K562 (cell line): ENCODE measurements at regions not wholly inside any gene's neighbourhood (a gene's known extent, or its start where the extent isn't known, plus 50 kb on each side); places are given as distances from the start of the nearest gene placed in this dataset.

Experiments used
- ATAC-seq: fragments of 200-7000 bp; cut with Tn5 transposase; 3 replicates; pipeline ENCODE4 v1.9.1; 2020; ENCODE audit warnings: moderate library complexity
- BruUV-seq: library from RNA; stranded (reverse); fragments of 400-500 nt; replicated peaks from 2 replicates; lab custom pipeline; 2021; lab: Mats Ljungman, UMichigan
- CTCF ChIA-PET: fragments of 300-600 bp; formaldehyde crosslinking; extraction: SDS; loops from one replicate; lab custom pipeline; 2021; ENCODE audit warnings: low intra/inter-chr PET ratio; lab: Yijun Ruan, JAX
- POLR2A ChIA-PET: fragments of 300-600, 350-650 bp; sonication (Branson Sonifier 250); formaldehyde crosslinking; extraction: SDS; loops from one replicate; lab custom pipeline; 2021; ENCODE audit warnings: antibody characterized with exemption, inconsistent platforms; lab: Yijun Ruan, JAX
- DNase-seq, 4 experiments: peaks; one replicate each; pipeline versions ENCODE4 v3.0.0 to v3.0.0-alpha.2; 2011 to 2018; ENCODE audit warnings: low spot score in 3 of 4, mixed read lengths in 3 of 4; ENCODE audit errors: extremely low read depth in 1 of 4
- FAIRE-seq: peaks from 2 replicates; lab custom pipeline; 2011; peaks lifted over from hg19 to GRCh38; lab: Jason Lieb, UNC
- H2AFZ ChIP-seq: 2 replicates; pipeline ENCODE4 v1.6.0; 2011; ENCODE audit warnings: low read depth, low read length, control low read depth, inconsistent platforms
- H3K27ac ChIP-seq: fragments of 200-600 bp; 3 replicates; pipeline ENCODE4 v1.8.0; 2011; ENCODE audit warnings: low read depth, mild to moderate bottlenecking, control low read depth, inconsistent platforms, low read length, moderate library complexity, mixed read lengths; ENCODE audit errors: extremely low read depth
- H3K27me3 ChIP-seq, 2 experiments: fragments of 300-600 bp in 1 of 2; 2 replicates in 1 of 2; 3 replicates in 1 of 2; pipeline versions ENCODE4 v1.6.0 to v1.8.0; 2011; ENCODE audit warnings: inconsistent platforms in 2 of 2, low read length in 2 of 2, mild to moderate bottlenecking in 1 of 2, mixed read lengths in 1 of 2, moderate library complexity in 1 of 2; ENCODE audit not compliant: control insufficient read depth in 2 of 2, insufficient read depth in 2 of 2
- H3K36me3 ChIP-seq: fragments of 300-600 bp; 3 replicates; pipeline ENCODE4 v1.8.0; 2011; ENCODE audit warnings: mild to moderate bottlenecking, low read length, inconsistent platforms; ENCODE audit not compliant: control insufficient read depth, insufficient read depth
- H3K4me1 ChIP-seq, 2 experiments: fragments of 200-600 bp in 1 of 2; replicated peaks in 1 of 2; 2 replicates in 1 of 2; 3 replicates in 1 of 2; pipeline versions ENCODE4 v1.5.1 to v1.8.0; 2011; ENCODE audit warnings: inconsistent platforms in 2 of 2, low read length in 2 of 2, mild to moderate bottlenecking in 1 of 2, mixed read lengths in 1 of 2, moderate library complexity in 1 of 2; ENCODE audit not compliant: control insufficient read depth in 2 of 2, insufficient read depth in 2 of 2
- H3K4me2 ChIP-seq: 2 replicates; pipeline ENCODE4 v1.6.1; 2011; ENCODE audit warnings: low read length, control low read depth, inconsistent platforms, mixed read lengths; ENCODE audit not compliant: insufficient read depth
- H3K4me3 ChIP-seq: fragments of 200-600 bp; sonication (generic), shearing (Covaris generic); 2 replicates; pipeline ENCODE4 v1.5.1; 2016; ENCODE audit warnings: control low read depth, inconsistent platforms
- H3K79me2 ChIP-seq: fragments of 200-600 bp; 3 replicates; pipeline ENCODE4 v1.8.0; 2011; ENCODE audit warnings: low read length, inconsistent platforms; ENCODE audit not compliant: control insufficient read depth, insufficient read depth
- H3K9ac ChIP-seq, 2 experiments: 2 replicates each; pipeline versions ENCODE4 v1.6.0 to v1.6.1; 2011; ENCODE audit warnings: low read depth in 2 of 2, low read length in 2 of 2, control low read depth in 1 of 2, inconsistent platforms in 1 of 2, mild to moderate bottlenecking in 1 of 2, mixed read lengths in 1 of 2; ENCODE audit not compliant: insufficient read depth in 1 of 2
- H3K9me1 ChIP-seq: one replicate; pipeline ENCODE4 v1.6.0; 2011; ENCODE audit warnings: inconsistent platforms, mild to moderate bottlenecking, low read length, moderate library complexity; ENCODE audit not compliant: control insufficient read depth, insufficient read depth
- H3K9me3 ChIP-seq: replicated peaks from 2 replicates; pipeline ENCODE4 v1.5.1; 2011; ENCODE audit warnings: low read depth, low read length, inconsistent platforms; ENCODE audit not compliant: control insufficient read depth, insufficient read depth
- H4K20me1 ChIP-seq: replicated peaks from 2 replicates; pipeline ENCODE4 v1.6.1; 2011; ENCODE audit warnings: low read length, inconsistent platforms, mixed read lengths; ENCODE audit not compliant: control insufficient read depth, insufficient read depth
- ESRRB ChIP-seq: fragments of 250-450 bp; sonication (Bioruptor Pico); IDR thresholded peaks from 2 replicates; pipeline ENCODE4 v1.5.0; 2020; ENCODE audit warnings: mild to moderate bottlenecking, moderate library complexity, borderline replicate concordance
- ETV6 ChIP-seq, 3 experiments: fragments of 150-350 bp in 1 of 3; sonication (generic) in 1 of 3; formaldehyde crosslinking in 1 of 3; IDR thresholded peaks; 2 replicates each; pipeline versions ENCODE4 v1.6.1 to v1.8.0; 2014 to 2022; ENCODE audit warnings: borderline replicate concordance in 2 of 3, low read depth in 2 of 3, antibody characterized with exemption in 1 of 3, low read length in 1 of 3, mild to moderate bottlenecking in 1 of 3, missing genetic modification reagents in 1 of 3
- FOSL1 ChIP-seq: fragments of 200-800 bp; sonication (Bioruptor generic); conservative IDR thresholded peaks from 2 replicates; pipeline ENCODE4 v1.6.1; 2016; ENCODE audit warnings: missing genetic modification characterization, missing compliant biosample characterization
- IFI16 ChIP-seq: fragments of 250-450 bp; sonication (Bioruptor Pico); IDR thresholded peaks from 2 replicates; pipeline ENCODE4 v2.1.2; 2022; ENCODE audit warnings: mild to moderate bottlenecking, inconsistent platforms
- KLF16 ChIP-seq: IDR thresholded peaks from 2 replicates; pipeline ENCODE4 v1.6.1; 2016; ENCODE audit warnings: antibody characterized with exemption
- SIN3B ChIP-seq: fragments of 450-650 bp; IDR thresholded peaks from 2 replicates; pipeline ENCODE4 v1.6.1; 2017; ENCODE audit warnings: low read depth, mild to moderate bottlenecking, moderate library complexity
- SOX6 ChIP-seq: fragments of 450-650 bp; IDR thresholded peaks from 2 replicates; pipeline ENCODE4 v1.6.1; 2014; ENCODE audit warnings: mild to moderate bottlenecking
- TARDBP ChIP-seq: fragments of 450-650 bp; IDR thresholded peaks from 2 replicates; pipeline ENCODE4 v1.6.1; 2016
- THAP7 ChIP-seq: fragments of 250-450 bp; sonication (Bioruptor Pico); IDR thresholded peaks from 2 replicates; pipeline ENCODE4 v1.5.0; 2021
- ZNF280A ChIP-seq: fragments of 450-650 bp; IDR thresholded peaks from 2 replicates; pipeline ENCODE4 v1.6.1; 2018; ENCODE audit warnings: mild to moderate bottlenecking, low read depth; ENCODE audit not compliant: partially characterized antibody
- ZZZ3 ChIP-seq: fragments of 450-650 bp; IDR thresholded peaks from 2 replicates; pipeline ENCODE4 v1.6.1; 2016; ENCODE audit warnings: antibody characterized with exemption, mild to moderate bottlenecking, moderate library complexity
- WGBS: fragments of 100-300 bp; shearing (Covaris generic); methylation state at CpG from one replicate; pipeline ENCODE4 v1.1.6; 2016; ENCODE audit warnings: low coverage, mixed read lengths; ENCODE audit not compliant: insufficient coverage; ENCODE audit errors: missing lambda C conversion rate; 5-methylcytosine and 5-hydroxymethylcytosine counted together
- in situ Hi-C: fragments of 300-500 bp; cut with MboI; formaldehyde crosslinking; loops from 4 replicates; pipeline ENCODE4 v1.15.0; 2018; ENCODE audit warnings: inconsistent platforms, mixed read lengths
- intact Hi-C: fragments of 100-400 bp; cut with micrococcal nuclease; formaldehyde crosslinking; loops from 2 replicates; pipeline ENCODE4 v1.14.2; 2022
- TF ChIP-seq, protein P1 (sequence below): fragments of 250-450 bp; sonication (Bioruptor Pico); IDR thresholded peaks from 2 replicates; pipeline ENCODE4 v1.8.0; 2021; ENCODE audit warnings: moderate library complexity, mild to moderate bottlenecking, inconsistent platforms
- TF ChIP-seq, protein P2 (sequence below): sonication (generic); formaldehyde crosslinking; IDR thresholded peaks from 2 replicates; pipeline ENCODE4 v1.8.0; 2023; ENCODE audit warnings: mild to moderate bottlenecking, missing genetic modification reagents

DNA sequence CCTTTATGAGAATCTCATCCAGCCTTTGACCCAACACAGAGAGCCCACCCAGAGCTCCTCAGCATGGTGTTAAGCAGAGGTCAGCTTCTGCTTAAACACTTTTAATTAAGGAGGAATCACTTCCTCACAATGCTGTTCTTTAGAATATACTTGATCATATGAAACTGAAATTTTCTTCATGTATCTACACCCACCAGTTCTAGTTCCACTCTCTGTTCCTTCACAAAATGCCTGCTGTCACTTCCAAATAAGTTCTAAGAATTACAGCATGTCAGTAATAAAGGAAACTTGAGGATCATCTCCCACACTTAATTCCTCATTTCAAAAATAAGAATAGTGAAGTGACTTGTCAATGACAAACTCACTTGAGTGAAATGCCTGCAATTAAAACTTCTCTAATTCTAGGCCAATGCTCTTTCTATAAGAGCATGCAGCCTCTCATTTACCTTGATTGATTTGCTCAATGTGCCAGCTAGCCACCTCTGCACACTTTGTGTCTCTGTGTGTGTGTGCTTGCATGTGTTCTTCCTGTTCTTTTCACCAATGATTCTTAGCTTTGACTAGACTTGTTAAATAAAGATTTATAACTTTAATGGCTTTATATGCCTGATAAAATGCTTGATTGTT is 356.3 kb downstream of the PLPP3 start:
- Histone ChIP-seq H3K36me3 (no peaks in the 10 kb centered on the region), H3K9me3 (no peaks in the 10 kb centered on the region), H3K9me1 (no peaks in the 10 kb centered on the region), H3K27ac (no peak overlapping the region), H3K4me1 (no peaks in the 10 kb centered on the region), H2AFZ (no peak overlapping the region), H4K20me1 (no peaks in the 10 kb centered on the region), H3K4me2 (no peak overlapping the region), H3K9ac (no peak overlapping the region), H3K27me3 (no peaks in the 10 kb centered on the region), H3K79me2 (no peaks in the 10 kb centered on the region), H3K4me3 (no peak overlapping the region)
- TF ChIP-seq, protein P1, sequence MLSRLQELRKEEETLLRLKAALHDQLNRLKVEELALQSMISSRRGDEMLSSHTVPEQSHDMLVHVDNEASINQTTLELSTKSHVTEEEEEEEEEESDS (CRISPR knock-in tag), result no peak
- TF ChIP-seq ZZZ3 (no peak), IFI16 (CRISPR knock-in tag) (no peak), ETV6 (IDR thresholded peaks at IDR 0.05; ENCODE audit: borderline replicate concordance in 1 of 2, low read depth in 2 of 2, low read length in 1 of 2) (no peak), ETV6 (CRISPR knock-in tag; IDR thresholded peaks at IDR 0.05; ENCODE audit: borderline replicate concordance) (no peak), ESRRB (CRISPR knock-in tag) (no peak)
- in situ Hi-C loops (no loop called here), intact Hi-C loops (no loop called here)
- no peak for ATAC-seq
- POLR2A ChIA-PET, result no interaction called here
- CTCF ChIA-PET, result no interaction called here
- FAIRE-seq, result no peak
- BruUV-seq, result no TSS peak
- no peak for DNase-seq

- Histone ChIP-seq H3K9me1 (no peaks in the 10 kb centered on the region), H3K79me2 (no peaks in the 10 kb centered on the region), H3K4me2 (no peak overlapping the region), H3K9me3 (no peaks in the 10 kb centered on the region), H3K27me3 (no peaks in the 10 kb centered on the region), H4K20me1 (no peaks in the 10 kb centered on the region), H3K4me1 (no peaks in the 10 kb centered on the region), H3K9ac (no peak overlapping the region), H3K27ac (no peak overlapping the region), H2AFZ (no peak overlapping the region), H3K36me3 (no peaks in the 10 kb centered on the region), H3K4me3 (no peak overlapping the region)
- no peak for FAIRE-seq
- in situ Hi-C loops (no loop called here), intact Hi-C loops (no loop called here)
- 4% methylated on average over 4 of the region's 4 CpGs for WGBS
- no peak for ATAC-seq
- POLR2A ChIA-PET, result no interaction called here
- no TSS peak for BruUV-seq
- CTCF ChIA-PET, result no interaction called here
- DNase-seq, result no peak
- TF ChIP-seq SOX6 (no peak), THAP7 (CRISPR knock-in tag) (no peak), SIN3B (no peak), KLF16 (no peak), FOSL1 (tag) (no peak), TARDBP (no peak), ZNF280A (no peak)
- TF ChIP-seq, protein P2, sequence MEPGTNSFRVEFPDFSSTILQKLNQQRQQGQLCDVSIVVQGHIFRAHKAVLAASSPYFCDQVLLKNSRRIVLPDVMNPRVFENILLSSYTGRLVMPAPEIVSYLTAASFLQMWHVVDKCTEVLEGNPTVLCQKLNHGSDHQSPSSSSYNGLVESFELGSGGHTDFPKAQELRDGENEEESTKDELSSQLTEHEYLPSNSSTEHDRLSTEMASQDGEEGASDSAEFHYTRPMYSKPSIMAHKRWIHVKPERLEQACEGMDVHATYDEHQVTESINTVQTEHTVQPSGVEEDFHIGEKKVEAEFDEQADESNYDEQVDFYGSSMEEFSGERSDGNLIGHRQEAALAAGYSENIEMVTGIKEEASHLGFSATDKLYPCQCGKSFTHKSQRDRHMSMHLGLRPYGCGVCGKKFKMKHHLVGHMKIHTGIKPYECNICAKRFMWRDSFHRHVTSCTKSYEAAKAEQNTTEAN (CRISPR knock-in tag), result no peak
Observed at GRCh38 chr1:56220021-56220420, 359.3 kb downstream of the PLPP3 start.
